Testis (tissue), 2 donors: ENCODE measurements at regions not wholly inside any gene's neighbourhood (a gene's known extent, or its start where the extent isn't known, plus 50 kb on each side); places are given as distances from the start of the nearest gene placed in this dataset.

Source experiments
- POLR2A ChIP-seq: fragments of 450-650 bp; IDR thresholded peaks from one replicate; pipeline ENCODE4 v1.6.1; 2017; ENCODE audit warnings: antibody characterized with exemption, mild to moderate bottlenecking, moderate library complexity
- TF ChIP-seq, protein P1 (sequence below), 3 experiments: fragments of 450-650 bp in 2 of 3; fragments of 200-600 bp in 1 of 3; sonication (generic) in 1 of 3; IDR thresholded peaks; one replicate each; pipeline ENCODE4 v1.5.1; 2016 to 2019; ENCODE audit warnings: antibody characterized with exemption in 3 of 3, mild to moderate bottlenecking in 2 of 3, moderate library complexity in 1 of 3

DNA sequence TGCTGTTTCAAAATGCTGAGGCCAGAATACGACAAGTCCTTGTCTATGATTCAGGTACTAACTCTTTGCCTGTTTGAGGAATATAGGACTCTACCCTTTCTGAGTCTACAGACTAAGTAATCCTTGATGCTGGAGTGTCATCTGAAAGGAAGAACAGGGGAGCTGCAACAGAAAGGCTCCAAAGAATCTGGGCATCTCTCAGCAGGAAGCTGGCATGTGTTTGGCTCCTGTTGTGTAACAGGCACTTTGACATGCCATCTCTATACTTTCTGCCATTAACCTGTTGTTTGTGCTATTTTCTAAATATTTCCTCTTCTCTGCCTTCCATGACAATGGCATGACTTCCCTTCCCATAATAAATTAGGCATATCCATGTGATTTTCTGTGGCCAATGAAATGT, 409.5 kb downstream of the ADRA2A start:
- TF ChIP-seq, protein P1, sequence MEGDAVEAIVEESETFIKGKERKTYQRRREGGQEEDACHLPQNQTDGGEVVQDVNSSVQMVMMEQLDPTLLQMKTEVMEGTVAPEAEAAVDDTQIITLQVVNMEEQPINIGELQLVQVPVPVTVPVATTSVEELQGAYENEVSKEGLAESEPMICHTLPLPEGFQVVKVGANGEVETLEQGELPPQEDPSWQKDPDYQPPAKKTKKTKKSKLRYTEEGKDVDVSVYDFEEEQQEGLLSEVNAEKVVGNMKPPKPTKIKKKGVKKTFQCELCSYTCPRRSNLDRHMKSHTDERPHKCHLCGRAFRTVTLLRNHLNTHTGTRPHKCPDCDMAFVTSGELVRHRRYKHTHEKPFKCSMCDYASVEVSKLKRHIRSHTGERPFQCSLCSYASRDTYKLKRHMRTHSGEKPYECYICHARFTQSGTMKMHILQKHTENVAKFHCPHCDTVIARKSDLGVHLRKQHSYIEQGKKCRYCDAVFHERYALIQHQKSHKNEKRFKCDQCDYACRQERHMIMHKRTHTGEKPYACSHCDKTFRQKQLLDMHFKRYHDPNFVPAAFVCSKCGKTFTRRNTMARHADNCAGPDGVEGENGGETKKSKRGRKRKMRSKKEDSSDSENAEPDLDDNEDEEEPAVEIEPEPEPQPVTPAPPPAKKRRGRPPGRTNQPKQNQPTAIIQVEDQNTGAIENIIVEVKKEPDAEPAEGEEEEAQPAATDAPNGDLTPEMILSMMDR (IDR thresholded peaks at IDR 0.05) = no peak
- no peak for TF ChIP-seq POLR2A
